NCI-H1417 (cell line): ENCODE measurements at regions not wholly inside any gene's neighbourhood (a gene's known extent, or its start where the extent isn't known, plus 50 kb on each side); places are given as distances from the start of the nearest gene placed in this dataset.
"Not testable (repeated sequence)": the region's sequence is repeated elsewhere in the genome, so short reads cannot be mapped to it uniquely, and the experiment has no call there.

Experiments used
- DNase-seq, 3 experiments: peaks; one replicate each; lab custom pipeline; 2025; lab: John Stamatoyannopoulos, UW

- DNase-seq = no peak
Observed at GRCh38 chr15:69861331-69862171, 236.2 kb downstream of the TLE3 start.

- DNase-seq = no peak
Observed at GRCh38 chr15:69862540-69862939, 235.2 kb downstream of the TLE3 start.

GRCh38 chr15:69863446-69863845 is 234.3 kb downstream of the TLE3 start:
- DNase-seq = no peak

- DNase-seq = no peak
Observed at GRCh38 chr15:69865369-69865768, 232.3 kb downstream of the TLE3 start.

- DNase-seq = no peak
Observed at GRCh38 chr15:69868756-69869155, 229.0 kb downstream of the TLE3 start.

GRCh38 chr15:69869291-69869690 is 228.4 kb downstream of the TLE3 start:
- DNase-seq = no peak

GRCh38 chr15:69869881-69870505 is 227.7 kb downstream of the TLE3 start:
- DNase-seq = peak; percentile 26 to 80 (median 40)

GRCh38 chr15:69871511-69872134 is 226.1 kb downstream of the TLE3 start:
- peak in 1 of 3 experiments; percentile 41 for DNase-seq

GRCh38 chr15:69873807-69874206 is 223.9 kb downstream of the TLE3 start:
- DNase-seq = no peak

- no peak for DNase-seq
Observed at GRCh38 chr15:69874321-69874720, 223.4 kb downstream of the TLE3 start.

GRCh38 chr15:69876064-69876940 is 221.4 kb downstream of the TLE3 start:
- DNase-seq = peak in 1 of 3 experiments; percentile 47

GRCh38 chr15:69879963-69880362 is 217.8 kb downstream of the TLE3 start:
- not testable (repeated sequence) for DNase-seq

- no peak for DNase-seq
Observed at GRCh38 chr15:69880571-69881301, 217.0 kb downstream of the TLE3 start.

GRCh38 chr15:69881302-69881670 is 216.4 kb downstream of the TLE3 start:
- DNase-seq = no peak

- DNase-seq = peak in 2 of 3 experiments; percentile 41 to 77
Observed at GRCh38 chr15:69881766-69882165, 216.0 kb downstream of the TLE3 start.

GRCh38 chr15:69883306-69883705 is 214.4 kb downstream of the TLE3 start:
- DNase-seq = no peak

- no peak for DNase-seq
Observed at GRCh38 chr15:69885173-69885955, 212.4 kb downstream of the TLE3 start.

GRCh38 chr15:69887009-69887408 is 210.7 kb downstream of the TLE3 start:
- DNase-seq = no peak

GRCh38 chr15:69887553-69887952 is 210.2 kb downstream of the TLE3 start:
- DNase-seq = no peak

- DNase-seq = no peak
Observed at GRCh38 chr15:69888406-69888805, 209.3 kb downstream of the TLE3 start.
